ENCODE measurements at regions not wholly inside any gene's neighbourhood (a gene's known extent, or its start where the extent isn't known, plus 50 kb on each side); places are given as distances from the start of the nearest gene placed in this dataset.

GRCh38 chr13:33448889-33449288, 163.3 kb upstream of the STARD13 start:
- Histone ChIP-seq H3K9me3 (ENCODE audit: control extremely low read depth in 1 of 5, control insufficient read depth in 4 of 5, insufficient read depth in 2 of 5, low read depth in 1 of 5, low read length in 4 of 5) (peaks cover 0 to 2% (median 0%) of the 10 kb centered on the region in 5 experiments), H3K4me1 (ENCODE audit: control extremely low read depth in 1 of 4, control insufficient read depth in 4 of 4, insufficient read depth in 4 of 4, low read length in 3 of 4) (no peaks in the 10 kb centered on the region), H3K27me3 (replicated peaks in 2 of 5; ENCODE audit: control insufficient read depth in 4 of 5, insufficient read depth in 5 of 5, low read length in 4 of 5) (no peaks in the 10 kb centered on the region), H3K4me3 (ENCODE audit: control insufficient read depth in 1 of 7, extremely low read depth in 1 of 7, insufficient read depth in 4 of 7, low read depth in 2 of 7, low read length in 6 of 7) (no peak overlapping the region), H3K27ac (ENCODE audit: insufficient read depth in 1 of 2, low read depth in 1 of 2, low read length in 2 of 2, poor library complexity in 1 of 2, severe bottlenecking in 2 of 2) (no peak overlapping the region), H3K36me3 (ENCODE audit: control insufficient read depth in 4 of 4, insufficient read depth in 4 of 4, low read length in 3 of 4) (no peaks in the 10 kb centered on the region)
- no peak for DNase-seq
- WGBS (ENCODE audit: insufficient coverage), result no CpG with 5 or more reads among the region's 1 CpG
- POLR2A ChIA-PET, result no interaction called here
- CTCF ChIA-PET, result no interaction called here

GRCh38 chr13:33450956-33451709, 165.6 kb upstream of the STARD13 start:
- H3K4me3 ChIP-seq (ENCODE audit: control insufficient read depth in 1 of 7, extremely low read depth in 1 of 7, insufficient read depth in 4 of 7, low read depth in 2 of 7, low read length in 6 of 7), result no peak overlapping the region
- H3K27me3 ChIP-seq (replicated peaks in 2 of 5; ENCODE audit: control insufficient read depth in 4 of 5, insufficient read depth in 5 of 5, low read length in 4 of 5), result no peaks in the 10 kb centered on the region
- ChIA-PET CTCF (no interaction called here), POLR2A (no interaction called here)
- 100% methylated on average over 5 of the region's 6 CpGs for WGBS (ENCODE audit: insufficient coverage)
- H3K36me3 ChIP-seq (ENCODE audit: control insufficient read depth in 4 of 4, insufficient read depth in 4 of 4, low read length in 3 of 4), result no peaks in the 10 kb centered on the region
- H3K4me1 ChIP-seq (ENCODE audit: control extremely low read depth in 1 of 4, control insufficient read depth in 4 of 4, insufficient read depth in 4 of 4, low read length in 3 of 4), result no peaks in the 10 kb centered on the region
- H3K9me3 ChIP-seq (ENCODE audit: control extremely low read depth in 1 of 5, control insufficient read depth in 4 of 5, insufficient read depth in 2 of 5, low read depth in 1 of 5, low read length in 4 of 5), result peaks cover 0 to 2% (median 0%) of the 10 kb centered on the region in 5 experiments
- no peak for DNase-seq
- no peak overlapping the region for H3K27ac ChIP-seq (ENCODE audit: insufficient read depth in 1 of 2, low read depth in 1 of 2, low read length in 2 of 2, poor library complexity in 1 of 2, severe bottlenecking in 2 of 2)

- DNase-seq, result no peak
- no peaks in the 10 kb centered on the region for H3K36me3 ChIP-seq (ENCODE audit: control insufficient read depth in 4 of 4, insufficient read depth in 4 of 4, low read length in 3 of 4)
- no peaks in the 10 kb centered on the region for H3K27me3 ChIP-seq (replicated peaks in 2 of 5; ENCODE audit: control insufficient read depth in 4 of 5, insufficient read depth in 5 of 5, low read length in 4 of 5)
- peaks cover 0 to 4% (median 2%) of the 10 kb centered on the region in 5 experiments for H3K9me3 ChIP-seq (ENCODE audit: control extremely low read depth in 1 of 5, control insufficient read depth in 4 of 5, insufficient read depth in 2 of 5, low read depth in 1 of 5, low read length in 4 of 5)
- POLR2A ChIA-PET, result no interaction called here
- 100% methylated on average over 2 of the region's 2 CpGs for WGBS (ENCODE audit: insufficient coverage)
- no peak overlapping the region for H3K4me3 ChIP-seq (ENCODE audit: control insufficient read depth in 1 of 7, extremely low read depth in 1 of 7, insufficient read depth in 4 of 7, low read depth in 2 of 7, low read length in 6 of 7)
- no peak overlapping the region for H3K27ac ChIP-seq (ENCODE audit: insufficient read depth in 1 of 2, low read depth in 1 of 2, low read length in 2 of 2, poor library complexity in 1 of 2, severe bottlenecking in 2 of 2)
- CTCF ChIA-PET, result interaction anchor here (1.8 kb wide), 1 partner anchor 224 kb away, joined by 5 read pairs; no protein-coding TSS in a partner anchor
- no peaks in the 10 kb centered on the region for H3K4me1 ChIP-seq (ENCODE audit: control extremely low read depth in 1 of 4, control insufficient read depth in 4 of 4, insufficient read depth in 4 of 4, low read length in 3 of 4)
Observed at GRCh38 chr13:33452873-33453517, 167.4 kb upstream of the STARD13 start.

- Histone ChIP-seq H3K27me3 (replicated peaks in 2 of 5; ENCODE audit: control insufficient read depth in 4 of 5, insufficient read depth in 5 of 5, low read length in 4 of 5) (no peaks in the 10 kb centered on the region), H3K36me3 (ENCODE audit: control insufficient read depth in 4 of 4, insufficient read depth in 4 of 4, low read length in 3 of 4) (no peaks in the 10 kb centered on the region), H3K4me3 (ENCODE audit: control insufficient read depth in 1 of 7, extremely low read depth in 1 of 7, insufficient read depth in 4 of 7, low read depth in 2 of 7, low read length in 6 of 7) (no peak overlapping the region), H3K27ac (ENCODE audit: insufficient read depth in 1 of 2, low read depth in 1 of 2, low read length in 2 of 2, poor library complexity in 1 of 2, severe bottlenecking in 2 of 2) (no peak overlapping the region), H3K9me3 (ENCODE audit: control extremely low read depth in 1 of 5, control insufficient read depth in 4 of 5, insufficient read depth in 2 of 5, low read depth in 1 of 5, low read length in 4 of 5) (peaks cover 0 to 4% (median 0%) of the 10 kb centered on the region in 5 experiments), H3K4me1 (ENCODE audit: control extremely low read depth in 1 of 4, control insufficient read depth in 4 of 4, insufficient read depth in 4 of 4, low read length in 3 of 4) (no peaks in the 10 kb centered on the region)
- POLR2A ChIA-PET, result no interaction called here
- DNase-seq, result no peak
- 100% methylated on average over 2 of the region's 2 CpGs for WGBS (ENCODE audit: insufficient coverage)
- CTCF ChIA-PET, result no interaction called here
Observed at GRCh38 chr13:33453936-33454335, 168.4 kb upstream of the STARD13 start.

- Histone ChIP-seq H3K4me3 (ENCODE audit: control insufficient read depth in 1 of 7, extremely low read depth in 1 of 7, insufficient read depth in 4 of 7, low read depth in 2 of 7, low read length in 6 of 7) (no peak overlapping the region), H3K9me3 (ENCODE audit: control extremely low read depth in 1 of 5, control insufficient read depth in 4 of 5, insufficient read depth in 2 of 5, low read depth in 1 of 5, low read length in 4 of 5) (peaks cover 0 to 10% (median 0%) of the 10 kb centered on the region in 5 experiments), H3K27me3 (replicated peaks in 2 of 5; ENCODE audit: control insufficient read depth in 4 of 5, insufficient read depth in 5 of 5, low read length in 4 of 5) (no peaks in the 10 kb centered on the region), H3K36me3 (ENCODE audit: control insufficient read depth in 4 of 4, insufficient read depth in 4 of 4, low read length in 3 of 4) (no peaks in the 10 kb centered on the region), H3K27ac (ENCODE audit: insufficient read depth in 1 of 2, low read depth in 1 of 2, low read length in 2 of 2, poor library complexity in 1 of 2, severe bottlenecking in 2 of 2) (no peak overlapping the region), H3K4me1 (ENCODE audit: control extremely low read depth in 1 of 4, control insufficient read depth in 4 of 4, insufficient read depth in 4 of 4, low read length in 3 of 4) (no peaks in the 10 kb centered on the region)
- 100% methylated on average over 2 of the region's 5 CpGs for WGBS (ENCODE audit: insufficient coverage)
- CTCF ChIA-PET, result no interaction called here
- POLR2A ChIA-PET, result no interaction called here
- DNase-seq, result no peak
Observed at GRCh38 chr13:33454844-33455705, 169.5 kb upstream of the STARD13 start.

- POLR2A ChIA-PET, result no interaction called here
- H3K4me1 ChIP-seq (ENCODE audit: control extremely low read depth in 1 of 4, control insufficient read depth in 4 of 4, insufficient read depth in 4 of 4, low read length in 3 of 4), result no peaks in the 10 kb centered on the region
- no peak for DNase-seq
- H3K4me3 ChIP-seq (ENCODE audit: control insufficient read depth in 1 of 7, extremely low read depth in 1 of 7, insufficient read depth in 4 of 7, low read depth in 2 of 7, low read length in 6 of 7), result no peak overlapping the region
- whole genome bisulfite sequencing (ENCODE audit: insufficient coverage), result no CpG with 5 or more reads among the region's 1 CpG
- CTCF ChIA-PET, result no interaction called here
- no peaks in the 10 kb centered on the region for H3K36me3 ChIP-seq (ENCODE audit: control insufficient read depth in 4 of 4, insufficient read depth in 4 of 4, low read length in 3 of 4)
- H3K27me3 ChIP-seq (replicated peaks in 2 of 5; ENCODE audit: control insufficient read depth in 4 of 5, insufficient read depth in 5 of 5, low read length in 4 of 5), result no peaks in the 10 kb centered on the region
- H3K9me3 ChIP-seq (ENCODE audit: control extremely low read depth in 1 of 5, control insufficient read depth in 4 of 5, insufficient read depth in 2 of 5, low read depth in 1 of 5, low read length in 4 of 5), result peaks cover 0 to 11% (median 2%) of the 10 kb centered on the region in 5 experiments
- H3K27ac ChIP-seq (ENCODE audit: insufficient read depth in 1 of 2, low read depth in 1 of 2, low read length in 2 of 2, poor library complexity in 1 of 2, severe bottlenecking in 2 of 2), result no peak overlapping the region
Observed at GRCh38 chr13:33459702-33460101, 174.1 kb upstream of the STARD13 start.

- Histone ChIP-seq H3K27me3 (replicated peaks in 2 of 5; ENCODE audit: control insufficient read depth in 4 of 5, insufficient read depth in 5 of 5, low read length in 4 of 5) (no peaks in the 10 kb centered on the region), H3K9me3 (ENCODE audit: control extremely low read depth in 1 of 5, control insufficient read depth in 4 of 5, insufficient read depth in 2 of 5, low read depth in 1 of 5, low read length in 4 of 5) (peaks cover 0 to 8% (median 0%) of the 10 kb centered on the region in 5 experiments), H3K36me3 (ENCODE audit: control insufficient read depth in 4 of 4, insufficient read depth in 4 of 4, low read length in 3 of 4) (no peaks in the 10 kb centered on the region), H3K27ac (ENCODE audit: insufficient read depth in 1 of 2, low read depth in 1 of 2, low read length in 2 of 2, poor library complexity in 1 of 2, severe bottlenecking in 2 of 2) (no peak overlapping the region), H3K4me3 (ENCODE audit: control insufficient read depth in 1 of 7, extremely low read depth in 1 of 7, insufficient read depth in 4 of 7, low read depth in 2 of 7, low read length in 6 of 7) (no peak overlapping the region), H3K4me1 (ENCODE audit: control extremely low read depth in 1 of 4, control insufficient read depth in 4 of 4, insufficient read depth in 4 of 4, low read length in 3 of 4) (no peaks in the 10 kb centered on the region)
- POLR2A ChIA-PET, result no interaction called here
- 96% methylated on average over 4 of the region's 4 CpGs for WGBS (ENCODE audit: insufficient coverage)
- CTCF ChIA-PET, result no interaction called here
- DNase-seq, result no peak
Observed at GRCh38 chr13:33462109-33462508, 176.6 kb upstream of the STARD13 start.
